ENCODE measurements at regions not wholly inside any gene's neighbourhood (a gene's known extent, or its start where the extent isn't known, plus 50 kb on each side); places are given as distances from the start of the nearest gene placed in this dataset.

DNA sequence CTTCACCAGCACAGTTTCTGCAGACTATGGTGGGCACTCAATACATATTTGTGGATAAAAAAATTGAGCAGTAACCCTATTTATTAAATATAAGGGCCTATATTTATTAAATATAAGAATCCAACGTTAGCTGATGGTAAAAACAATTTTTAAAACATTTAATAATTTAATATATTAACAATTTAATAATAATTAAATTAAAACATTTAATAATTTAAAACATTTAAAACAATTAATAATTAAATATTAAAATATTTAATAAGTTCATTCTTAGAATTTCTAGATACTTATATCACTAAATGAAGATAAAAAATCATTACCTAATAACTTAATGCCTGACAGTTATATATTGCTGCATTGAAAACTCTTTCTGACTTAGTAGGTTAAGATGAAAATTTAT, 880.2 kb upstream of the EPHA6 start:
- POLR2A ChIA-PET = no interaction called here
- Histone ChIP-seq H3K27me3 (ENCODE audit: control insufficient read depth, insufficient read depth, low read length) (no peaks in the 10 kb centered on the region), H3K4me3 (ENCODE audit: low read depth, low read length) (no peak overlapping the region), H3K36me3 (ENCODE audit: control insufficient read depth, insufficient read depth, low read length) (no peaks in the 10 kb centered on the region)
- no peak for DNase-seq (ENCODE audit: low read depth)
- CTCF ChIA-PET = no interaction called here
- TF ChIP-seq, protein P1, sequence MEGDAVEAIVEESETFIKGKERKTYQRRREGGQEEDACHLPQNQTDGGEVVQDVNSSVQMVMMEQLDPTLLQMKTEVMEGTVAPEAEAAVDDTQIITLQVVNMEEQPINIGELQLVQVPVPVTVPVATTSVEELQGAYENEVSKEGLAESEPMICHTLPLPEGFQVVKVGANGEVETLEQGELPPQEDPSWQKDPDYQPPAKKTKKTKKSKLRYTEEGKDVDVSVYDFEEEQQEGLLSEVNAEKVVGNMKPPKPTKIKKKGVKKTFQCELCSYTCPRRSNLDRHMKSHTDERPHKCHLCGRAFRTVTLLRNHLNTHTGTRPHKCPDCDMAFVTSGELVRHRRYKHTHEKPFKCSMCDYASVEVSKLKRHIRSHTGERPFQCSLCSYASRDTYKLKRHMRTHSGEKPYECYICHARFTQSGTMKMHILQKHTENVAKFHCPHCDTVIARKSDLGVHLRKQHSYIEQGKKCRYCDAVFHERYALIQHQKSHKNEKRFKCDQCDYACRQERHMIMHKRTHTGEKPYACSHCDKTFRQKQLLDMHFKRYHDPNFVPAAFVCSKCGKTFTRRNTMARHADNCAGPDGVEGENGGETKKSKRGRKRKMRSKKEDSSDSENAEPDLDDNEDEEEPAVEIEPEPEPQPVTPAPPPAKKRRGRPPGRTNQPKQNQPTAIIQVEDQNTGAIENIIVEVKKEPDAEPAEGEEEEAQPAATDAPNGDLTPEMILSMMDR (IDR thresholded peaks at IDR 0.05; ENCODE audit: insufficient read depth, low read depth, low read length) = no peak

DNA sequence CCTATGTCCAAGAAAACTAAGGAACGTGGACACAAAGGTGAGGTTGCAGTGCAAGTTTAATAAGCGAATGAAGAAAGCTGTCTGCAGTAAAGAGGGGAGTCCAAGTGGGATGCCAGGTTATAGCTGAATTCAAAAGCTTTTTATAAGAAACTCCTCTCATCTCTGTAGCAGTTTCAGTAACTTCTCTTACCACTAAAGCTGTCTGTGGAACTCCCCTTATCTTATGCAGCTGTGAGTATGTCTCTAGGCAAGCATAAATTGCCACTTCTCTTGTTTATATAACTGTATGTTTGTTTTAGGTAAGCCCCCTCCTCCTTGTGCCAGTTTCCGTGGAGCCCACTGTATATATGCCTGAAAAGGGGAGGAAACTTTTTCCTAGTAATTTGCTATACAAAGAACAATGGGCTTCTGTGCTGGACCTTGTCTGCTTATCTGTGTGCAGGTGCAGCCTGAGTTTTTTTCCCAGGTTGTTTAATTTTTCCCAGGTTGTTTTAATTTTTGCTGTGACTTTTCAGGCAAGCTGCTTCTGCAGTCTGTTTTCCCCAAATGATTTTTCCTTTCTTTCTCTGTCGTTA, 875.1 kb upstream of the EPHA6 start:
- H3K27me3 ChIP-seq (ENCODE audit: control insufficient read depth, insufficient read depth, low read length) = no peaks in the 10 kb centered on the region
- CTCF ChIA-PET = no interaction called here
- POLR2A ChIA-PET = no interaction called here
- H3K36me3 ChIP-seq (ENCODE audit: control insufficient read depth, insufficient read depth, low read length) = no peaks in the 10 kb centered on the region
- no peak overlapping the region for H3K4me3 ChIP-seq (ENCODE audit: low read depth, low read length)
- TF ChIP-seq, protein P1 (IDR thresholded peaks at IDR 0.05; ENCODE audit: insufficient read depth, low read depth, low read length) = no peak
- no peak for DNase-seq (ENCODE audit: low read depth)

DNA sequence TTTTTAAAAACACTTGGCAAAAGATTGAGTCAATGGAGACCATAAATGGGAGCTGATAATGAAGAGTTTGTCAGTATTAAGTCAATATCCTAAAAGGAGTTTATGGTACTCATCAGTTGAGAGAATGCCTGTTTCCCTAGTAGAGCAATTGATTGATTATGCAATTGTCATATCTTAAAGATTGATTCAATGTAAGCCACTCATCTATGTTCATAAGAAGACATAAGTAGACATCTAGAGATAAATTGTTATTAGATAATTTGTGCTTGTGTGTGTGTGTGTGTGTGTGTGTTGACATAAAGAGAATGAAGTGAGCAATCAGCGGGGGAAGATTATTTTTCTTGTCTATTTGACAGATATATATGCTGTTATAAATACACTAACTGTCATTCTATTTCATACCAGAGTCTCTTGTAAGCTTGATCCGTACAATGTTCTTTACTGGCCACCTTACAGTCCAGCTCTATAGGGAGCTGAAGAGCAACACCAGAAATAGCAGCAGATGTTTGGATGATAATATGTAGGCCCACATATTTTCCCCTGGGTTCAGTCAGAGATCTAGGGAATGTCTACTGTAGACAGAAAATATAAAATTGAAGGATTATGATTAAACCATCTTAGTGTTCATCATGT, 848.6 kb upstream of the EPHA6 start:
- Histone ChIP-seq H3K27me3 (ENCODE audit: control insufficient read depth, insufficient read depth, low read length) (no peaks in the 10 kb centered on the region), H3K4me3 (ENCODE audit: low read depth, low read length) (no peak overlapping the region), H3K36me3 (ENCODE audit: control insufficient read depth, insufficient read depth, low read length) (no peaks in the 10 kb centered on the region)
- ChIA-PET CTCF (no interaction called here), POLR2A (no interaction called here)
- TF ChIP-seq, protein P1 (IDR thresholded peaks at IDR 0.05; ENCODE audit: insufficient read depth, low read depth, low read length) = no peak
- DNase-seq (ENCODE audit: low read depth) = no peak

DNA sequence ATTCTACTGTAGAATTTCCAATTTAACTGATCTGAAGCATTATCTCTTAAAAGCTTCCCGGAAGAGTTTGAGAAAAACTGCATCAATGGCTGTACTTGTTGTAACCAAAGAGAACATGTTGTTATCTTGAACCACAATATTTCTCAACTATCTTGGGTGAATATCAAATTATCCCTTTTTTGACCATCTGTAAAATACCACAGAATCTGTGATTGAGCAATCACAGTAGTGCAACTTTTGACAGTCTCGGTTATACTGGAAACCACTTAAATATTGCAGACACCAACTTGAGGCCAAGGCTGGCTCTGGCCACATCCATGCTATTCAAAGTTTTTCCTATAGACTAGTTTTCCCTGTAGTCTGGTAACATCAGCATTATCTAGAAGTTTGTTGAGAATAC, 842.8 kb upstream of the EPHA6 start:
- ChIA-PET POLR2A (no interaction called here), CTCF (no interaction called here)
- no peak for DNase-seq (ENCODE audit: low read depth)
- Histone ChIP-seq H3K27me3 (ENCODE audit: control insufficient read depth, insufficient read depth, low read length) (no peaks in the 10 kb centered on the region), H3K4me3 (ENCODE audit: low read depth, low read length) (no peak overlapping the region), H3K36me3 (ENCODE audit: control insufficient read depth, insufficient read depth, low read length) (no peaks in the 10 kb centered on the region)
- TF ChIP-seq, protein P1 (IDR thresholded peaks at IDR 0.05; ENCODE audit: insufficient read depth, low read depth, low read length) = no peak

DNA sequence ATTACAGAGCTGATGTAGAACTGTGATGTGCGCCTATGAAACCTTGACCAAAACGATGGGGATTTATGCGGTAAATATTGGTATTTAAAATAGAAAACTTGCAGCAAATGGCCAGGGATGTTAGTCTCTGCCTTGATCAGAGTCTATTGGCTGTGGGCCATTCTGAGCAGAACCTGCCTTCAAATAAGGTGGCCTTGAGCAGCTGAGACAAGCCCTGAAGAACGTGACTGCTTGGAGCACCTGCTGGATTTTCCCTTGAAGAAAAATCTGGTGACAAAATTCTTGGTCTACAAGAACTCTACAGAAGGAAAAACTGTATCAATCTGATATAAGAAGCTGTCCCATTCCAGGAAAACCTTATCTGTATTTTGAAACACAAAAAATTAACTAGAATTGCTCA, 820.1 kb upstream of the EPHA6 start:
- Histone ChIP-seq H3K27me3 (ENCODE audit: control insufficient read depth, insufficient read depth, low read length) (no peaks in the 10 kb centered on the region), H3K36me3 (ENCODE audit: control insufficient read depth, insufficient read depth, low read length) (no peaks in the 10 kb centered on the region), H3K4me3 (ENCODE audit: low read depth, low read length) (no peak overlapping the region)
- DNase-seq (ENCODE audit: low read depth) = no peak
- ChIA-PET POLR2A (no interaction called here), CTCF (no interaction called here)
- TF ChIP-seq, protein P1 (IDR thresholded peaks at IDR 0.05; ENCODE audit: insufficient read depth, low read depth, low read length) = no peak

Measured in BJ (cell line).